Right cardiac atrium (tissue), 5 donors: ENCODE measurements at regions not wholly inside any gene's neighbourhood (a gene's known extent, or its start where the extent isn't known, plus 50 kb on each side); places are given as distances from the start of the nearest gene placed in this dataset.

Source experiments
- ATAC-seq, 2 donors: fragments of 200-7000 bp; cut with Tn5 transposase; one replicate each; pipeline versions ENCODE4 v1.8.0 to v1.9.1; 2020; ENCODE audit warnings: moderate library complexity in 2 of 2, mild to moderate bottlenecking in 1 of 2
- DNase-seq, 3 donors: peaks; one replicate each; pipeline ENCODE4 v3.0.0-alpha.2; 2020
- H3K27ac ChIP-seq: one replicate; pipeline ENCODE4 v1.5.1; 2013; ENCODE audit warnings: mild to moderate bottlenecking, low read length, control low read depth, moderate library complexity
- H3K27me3 ChIP-seq: one replicate; pipeline ENCODE4 v1.6.1; 2013; ENCODE audit not compliant: control insufficient read depth, insufficient read depth
- H3K4me1 ChIP-seq: one replicate; pipeline ENCODE4 v1.6.1; 2013; ENCODE audit warnings: low read length; ENCODE audit not compliant: control insufficient read depth, insufficient read depth
- H3K4me3 ChIP-seq: one replicate; pipeline ENCODE4 v1.5.1; 2013; ENCODE audit warnings: low read length, control low read depth
- H3K9me3 ChIP-seq: one replicate; pipeline ENCODE4 v1.6.1; 2013; ENCODE audit warnings: low read length; ENCODE audit not compliant: control insufficient read depth
- WGBS: extraction: QIAGEN DNeasy Blood & Tissue Kit; methylation state at CpG from one replicate; pipeline ENCODE4 v1.1.7; 2013; 5-methylcytosine and 5-hydroxymethylcytosine counted together
- intact Hi-C, 4 donors: fragments of 100-400 bp; cut with DNase I; formaldehyde crosslinking; loops; one replicate each; pipeline versions ENCODE4 v1.11.0 to v1.14.0; 2022 to 2023
- donor health status: healthy with polysubstance abuse.
- donor health status: DM: no; HTN: yes; CAD: no.
- donor health status: DM: no; HTN: no; CAD: no.
- donor health status: DM: no; HTN: yes; CAD: no; lungs with severe emphysema.
- donor health status: DM: yes; HTN: yes; CAD: no.

DNA sequence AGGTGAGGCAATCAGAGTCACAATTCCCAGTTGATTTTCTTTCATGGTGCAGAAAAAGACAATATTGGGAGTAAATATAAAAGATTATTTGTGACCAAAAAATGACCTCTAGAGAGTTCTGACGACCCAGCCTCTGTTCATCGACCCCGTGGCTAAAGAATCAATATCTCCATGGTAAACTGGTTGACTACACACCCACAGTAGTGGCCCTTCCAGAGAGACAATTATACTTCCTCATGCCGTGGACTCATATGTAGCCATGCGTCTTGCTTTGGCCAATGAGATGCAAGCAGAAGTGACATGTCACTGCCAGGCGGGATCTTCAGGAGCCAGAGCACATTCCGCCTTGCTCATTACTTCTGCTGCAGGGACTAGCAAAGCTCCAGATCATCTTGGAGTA lies 163.3 kb upstream of the RAD23B start:
- Histone ChIP-seq H3K9me3 (no peaks in the 10 kb centered on the region), H3K27ac (no peak overlapping the region), H3K4me1 (no peaks in the 10 kb centered on the region), H3K27me3 (no peaks in the 10 kb centered on the region), H3K4me3 (no peak overlapping the region)
- ATAC-seq (no peak), DNase-seq (no peak)
- WGBS: 93% methylated on average over 7 of the region's 7 CpGs
- intact Hi-C loops: no loop called here

DNA sequence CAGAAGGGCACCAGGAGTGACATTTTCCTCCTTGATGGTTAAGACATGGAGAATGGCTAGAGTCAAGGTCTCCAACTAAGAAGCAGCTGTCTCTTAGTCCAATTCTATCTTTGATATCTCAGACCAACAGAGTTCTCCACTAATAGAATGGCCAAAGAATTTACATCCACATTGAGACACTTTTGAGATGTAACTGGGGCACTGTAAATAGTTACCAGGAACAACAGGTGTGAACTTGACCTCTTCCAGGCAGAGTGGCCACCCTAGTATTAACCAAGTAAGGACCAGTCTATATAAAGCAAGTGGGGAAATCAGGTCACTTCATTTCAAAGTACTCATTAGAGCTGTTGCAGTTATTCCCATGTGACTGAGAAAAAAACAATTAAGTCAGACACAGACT lies 159.7 kb upstream of the RAD23B start:
- H3K9me3 ChIP-seq: no peaks in the 10 kb centered on the region
- no peaks in the 10 kb centered on the region for H3K4me1 ChIP-seq
- ATAC-seq (no peak), DNase-seq (no peak)
- H3K4me3 ChIP-seq: no peak overlapping the region
- no peak overlapping the region for H3K27ac ChIP-seq
- intact Hi-C loops: no loop called here
- no peaks in the 10 kb centered on the region for H3K27me3 ChIP-seq

DNA sequence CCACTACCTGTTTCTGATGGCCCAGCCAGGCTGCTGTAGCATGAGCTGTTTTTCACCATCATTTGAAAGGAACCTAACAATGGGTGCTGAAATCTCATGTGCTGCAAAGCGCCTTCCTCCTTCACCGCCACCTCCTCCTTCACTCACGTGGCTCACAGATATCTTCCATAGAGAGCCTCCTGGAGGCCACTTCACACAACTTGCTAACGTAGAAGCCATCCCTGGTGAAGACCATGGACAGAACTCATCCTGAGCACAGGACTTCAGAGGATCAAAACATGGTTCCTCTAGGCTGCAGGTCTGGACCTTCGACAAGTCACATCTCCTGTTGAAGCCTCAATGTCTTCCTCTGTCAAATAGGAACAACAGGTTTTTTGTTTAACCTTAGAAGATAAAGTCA lies 155.5 kb upstream of the RAD23B start:
- Histone ChIP-seq H3K27me3 (no peaks in the 10 kb centered on the region), H3K27ac (no peak overlapping the region), H3K4me1 (no peaks in the 10 kb centered on the region), H3K9me3 (no peaks in the 10 kb centered on the region), H3K4me3 (no peak overlapping the region)
- DNase-seq: no peak
- intact Hi-C loops: no loop called here
- no peak for ATAC-seq
- 71% methylated on average over 5 of the region's 5 CpGs for WGBS

DNA sequence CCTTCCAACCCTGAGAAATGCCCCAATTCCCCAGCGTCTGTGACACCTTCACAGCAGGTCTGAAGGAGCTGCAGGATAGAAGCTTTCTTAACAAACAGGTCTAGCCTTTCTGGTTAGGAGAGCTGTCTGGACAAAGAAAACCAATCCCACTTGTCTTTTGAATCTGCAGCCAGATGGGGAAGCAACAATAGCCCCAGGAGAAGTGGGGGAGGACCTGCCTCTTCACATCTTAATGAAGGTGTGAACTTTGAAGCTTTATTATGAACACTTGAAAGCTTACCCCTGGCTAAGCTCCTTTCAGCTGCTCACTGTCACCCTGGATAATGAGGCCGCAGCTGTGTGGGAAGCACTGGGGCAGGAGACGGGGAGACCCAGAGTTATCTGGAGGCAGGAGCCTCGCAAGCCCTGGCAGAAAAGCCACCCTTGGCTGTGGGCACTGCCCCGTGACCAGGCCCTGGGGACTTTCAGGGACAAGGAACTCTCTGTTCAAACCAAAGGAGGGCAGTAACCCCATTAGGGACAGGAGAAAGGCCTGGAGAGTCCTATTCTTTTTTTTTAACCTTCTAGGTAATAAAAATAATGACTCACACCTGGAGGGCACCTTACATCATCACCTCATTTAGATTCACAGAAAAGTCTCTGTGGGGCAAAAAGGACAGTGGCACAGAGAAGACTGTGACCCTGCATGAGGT lies 151.8 kb upstream of the RAD23B start:
- 68% methylated on average over 5 of the region's 5 CpGs for WGBS
- ATAC-seq (peak in 1 of 2 donors; percentile 14), DNase-seq (no peak)
- H3K4me1 ChIP-seq: no peaks in the 10 kb centered on the region
- no peaks in the 10 kb centered on the region for H3K27me3 ChIP-seq
- H3K9me3 ChIP-seq: no peaks in the 10 kb centered on the region
- H3K27ac ChIP-seq: no peak overlapping the region
- H3K4me3 ChIP-seq: no peak overlapping the region
- intact Hi-C loops: no loop called here

DNA sequence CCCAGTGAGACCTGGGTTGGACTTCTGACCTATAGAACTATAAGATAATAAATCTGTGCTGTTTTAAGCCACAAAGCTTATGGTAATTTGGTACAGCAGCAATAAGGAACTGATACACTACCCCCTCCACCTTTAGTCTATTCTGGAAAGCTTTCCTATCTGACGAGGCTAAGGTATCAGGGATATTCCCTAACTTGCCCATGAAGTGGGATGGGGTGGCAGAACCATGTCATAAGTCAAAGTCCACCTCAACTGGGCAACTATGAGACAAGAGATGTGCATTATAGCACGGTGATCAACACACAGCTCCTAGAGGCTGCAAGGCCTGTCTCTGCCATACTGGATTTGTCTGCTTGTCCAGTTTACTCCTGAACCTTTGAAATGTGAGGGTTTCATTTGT lies 146.8 kb upstream of the RAD23B start:
- Histone ChIP-seq H3K4me1 (peaks cover 2% of the 10 kb centered on the region), H3K27ac (no peak overlapping the region), H3K27me3 (no peaks in the 10 kb centered on the region), H3K4me3 (no peak overlapping the region), H3K9me3 (no peaks in the 10 kb centered on the region)
- WGBS: 88% methylated on average over 2 of the region's 2 CpGs
- ATAC-seq: peak in 1 of 2 donors; percentile 41
- DNase-seq: no peak
- intact Hi-C loops: no loop called here

DNA sequence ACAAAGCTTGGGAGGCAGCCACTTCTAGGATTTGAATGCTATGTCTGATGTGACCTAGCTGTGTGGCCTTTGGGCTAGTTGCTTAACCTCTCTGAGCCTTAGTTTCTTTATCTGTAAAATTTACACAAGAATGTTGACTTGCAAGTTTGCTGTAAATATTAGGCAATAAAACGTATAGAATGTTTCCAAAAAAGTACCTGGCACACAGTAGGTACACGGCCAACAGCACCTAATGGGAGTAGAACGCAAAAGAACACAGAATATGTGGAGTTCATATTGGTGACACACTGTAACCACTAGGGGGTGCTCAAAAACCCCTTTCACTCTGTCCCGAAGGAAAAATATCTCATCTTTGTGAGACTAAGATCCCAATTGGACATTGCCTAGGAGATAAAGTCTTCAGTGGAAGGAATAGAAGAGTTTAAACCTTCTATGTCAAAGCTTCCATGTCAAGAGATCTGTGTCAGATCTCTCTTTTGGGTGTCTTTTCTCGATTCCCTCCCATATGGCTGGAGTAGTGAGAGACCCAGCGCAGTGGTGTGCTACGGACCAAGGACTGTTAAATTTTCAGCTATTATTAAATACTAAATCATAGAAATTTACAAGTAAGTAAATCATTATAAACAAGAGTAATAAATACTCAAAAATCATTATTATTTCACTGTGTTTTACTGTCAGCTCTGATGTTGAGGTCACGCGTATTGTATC lies 145.4 kb upstream of the RAD23B start:
- Histone ChIP-seq H3K9me3 (no peaks in the 10 kb centered on the region), H3K27me3 (no peaks in the 10 kb centered on the region), H3K4me3 (no peak overlapping the region), H3K27ac (no peak overlapping the region), H3K4me1 (peaks cover 2% of the 10 kb centered on the region)
- 68% methylated on average over 9 of the region's 9 CpGs for WGBS
- intact Hi-C loops: no loop called here
- DNase-seq (no peak), ATAC-seq (no peak)

DNA sequence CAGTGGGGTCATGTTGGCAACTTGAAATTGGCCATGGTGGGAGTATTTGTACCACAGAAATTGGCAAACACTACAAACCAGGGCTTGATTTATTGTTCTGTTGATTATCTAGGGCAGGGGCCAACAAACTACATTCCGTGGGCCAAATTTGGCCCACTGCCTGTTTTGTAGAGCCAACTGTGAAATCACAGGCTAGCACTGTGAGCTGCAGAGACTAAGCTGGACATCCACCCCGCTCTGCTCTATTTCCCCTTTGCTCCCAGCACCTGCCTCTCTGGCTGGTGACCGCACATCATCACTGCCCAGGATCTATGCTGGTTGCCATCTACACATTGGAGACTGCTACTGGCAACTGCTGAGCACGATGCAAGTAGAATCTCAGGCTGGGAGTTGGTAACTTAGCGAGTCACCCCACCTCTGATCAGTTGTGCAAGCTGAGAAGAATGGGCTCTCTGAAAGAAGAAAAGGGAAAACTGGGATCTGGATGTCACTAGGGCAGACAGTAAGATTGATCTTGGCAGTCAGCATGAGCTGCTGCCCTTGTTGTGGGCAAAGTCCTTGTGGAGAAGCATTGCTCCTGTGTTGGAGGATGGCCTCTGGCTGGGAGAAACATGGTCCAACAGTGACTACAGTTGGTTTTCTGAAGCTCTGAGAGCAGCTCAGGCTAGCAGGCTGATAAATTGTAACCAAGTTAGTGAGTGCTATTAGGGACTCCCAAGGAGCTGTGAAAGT lies 144.7 kb upstream of the RAD23B start:
- 45% methylated on average over 5 of the region's 5 CpGs for WGBS

DNA sequence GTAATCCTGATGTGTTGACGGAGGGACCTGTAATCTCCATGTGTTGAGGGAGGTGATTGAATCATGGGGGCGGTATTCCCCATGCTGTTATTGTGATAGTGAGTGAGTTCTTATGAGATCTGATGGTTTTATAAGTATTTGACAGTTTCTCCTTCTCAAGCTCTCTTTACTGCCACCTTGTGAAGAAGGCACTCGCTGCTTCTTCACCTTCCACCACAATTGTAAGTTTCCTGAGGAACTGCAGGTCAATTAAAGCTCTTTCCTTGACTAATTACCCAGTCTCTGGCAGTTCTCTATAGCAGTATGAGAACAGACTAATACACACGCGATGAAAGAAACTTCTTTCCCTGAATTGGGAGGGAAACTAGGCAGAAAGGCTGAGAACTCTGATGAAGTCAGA lies 141.1 kb upstream of the RAD23B start:
- H3K27ac ChIP-seq: no peak overlapping the region

More for the DNA sequence above, 144.7 kb upstream of the RAD23B start:
- Histone ChIP-seq H3K27ac (no peak overlapping the region), H3K4me3 (no peak overlapping the region), H3K4me1 (peaks cover 2% of the 10 kb centered on the region), H3K27me3 (no peaks in the 10 kb centered on the region), H3K9me3 (no peaks in the 10 kb centered on the region)
- ATAC-seq: no peak
- intact Hi-C loops: no loop called here
- DNase-seq: no peak

DNA sequence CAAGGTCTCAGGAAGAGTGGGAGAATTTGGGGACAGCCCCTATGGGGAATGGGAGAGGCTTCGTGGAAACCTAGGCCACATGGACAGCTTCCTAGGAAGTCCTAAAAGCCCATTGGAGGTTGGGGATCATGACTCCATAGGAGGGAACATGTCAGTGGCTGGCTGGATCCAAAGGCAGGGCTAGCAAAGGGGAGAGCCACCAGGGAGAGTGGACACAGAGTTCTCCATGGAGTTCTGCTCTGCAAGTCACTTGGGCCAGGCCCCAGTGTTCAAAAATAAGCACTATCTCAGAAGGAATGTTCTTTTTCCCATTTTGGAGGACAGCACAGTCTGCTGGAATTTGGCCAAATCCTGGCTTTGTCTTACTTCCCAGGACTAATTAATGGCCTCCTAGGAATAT lies 140.6 kb upstream of the RAD23B start:
- H3K9me3 ChIP-seq: no peaks in the 10 kb centered on the region
- ATAC-seq (peak; percentile 64 to 88), DNase-seq (peak; percentile 18 to 70 (median 34))
- no peak overlapping the region for H3K27ac ChIP-seq
- H3K4me3 ChIP-seq: no peak overlapping the region
- intact Hi-C loops: no loop called here
- WGBS: 58% methylated on average over 1 of the region's 1 CpG
- H3K27me3 ChIP-seq: no peaks in the 10 kb centered on the region
- H3K4me1 ChIP-seq: peaks cover 2% of the 10 kb centered on the region

More for the DNA sequence above, 141.1 kb upstream of the RAD23B start:
- Histone ChIP-seq H3K4me1 (peaks cover 2% of the 10 kb centered on the region), H3K9me3 (no peaks in the 10 kb centered on the region), H3K27me3 (no peaks in the 10 kb centered on the region), H3K4me3 (no peak overlapping the region)
- DNase-seq (no peak), ATAC-seq (no peak)
- WGBS: 71% methylated on average over 5 of the region's 5 CpGs
- intact Hi-C loops: no loop called here

DNA sequence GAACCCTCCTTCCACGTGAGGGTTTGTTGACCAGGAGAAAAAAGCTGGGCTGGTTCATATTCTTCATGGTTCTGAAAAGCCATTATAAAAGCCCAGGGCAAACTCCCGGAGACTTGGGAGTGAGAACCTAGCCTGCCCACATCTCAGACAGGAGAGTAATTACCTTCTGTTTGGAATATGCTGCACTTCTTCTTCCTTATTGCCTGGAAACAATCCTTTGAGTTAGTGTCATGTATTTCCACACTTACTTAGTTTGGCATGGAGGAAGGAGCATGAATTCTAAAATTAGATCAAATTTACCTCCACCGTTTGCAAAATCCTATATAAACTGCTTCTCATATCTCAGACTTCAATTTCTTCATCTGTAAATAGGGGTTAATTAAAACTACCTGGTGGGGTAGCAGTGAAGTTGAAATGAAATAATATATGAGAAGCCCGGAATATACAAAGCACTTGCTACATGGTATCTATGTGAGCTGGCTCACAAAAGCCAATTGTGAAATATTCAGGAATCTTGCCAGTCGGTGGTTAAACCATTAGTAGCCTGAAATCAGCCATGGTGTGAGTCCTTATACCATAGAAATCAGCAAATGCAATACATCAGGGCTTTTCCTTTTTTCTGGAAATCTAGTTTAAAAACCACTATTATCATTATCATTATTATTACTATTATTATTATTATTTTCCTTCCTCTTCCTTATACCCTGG lies 140.0 kb upstream of the RAD23B start:
- H3K27ac ChIP-seq: no peak overlapping the region
- no peak for DNase-seq
- ATAC-seq: peak in 1 of 2 donors; percentile 44
- H3K4me3 ChIP-seq: no peak overlapping the region
- H3K27me3 ChIP-seq: no peaks in the 10 kb centered on the region
- intact Hi-C loops: no loop called here
- H3K9me3 ChIP-seq: no peaks in the 10 kb centered on the region
- peaks cover 2% of the 10 kb centered on the region for H3K4me1 ChIP-seq
- WGBS: 52% methylated on average over 5 of the region's 5 CpGs

DNA sequence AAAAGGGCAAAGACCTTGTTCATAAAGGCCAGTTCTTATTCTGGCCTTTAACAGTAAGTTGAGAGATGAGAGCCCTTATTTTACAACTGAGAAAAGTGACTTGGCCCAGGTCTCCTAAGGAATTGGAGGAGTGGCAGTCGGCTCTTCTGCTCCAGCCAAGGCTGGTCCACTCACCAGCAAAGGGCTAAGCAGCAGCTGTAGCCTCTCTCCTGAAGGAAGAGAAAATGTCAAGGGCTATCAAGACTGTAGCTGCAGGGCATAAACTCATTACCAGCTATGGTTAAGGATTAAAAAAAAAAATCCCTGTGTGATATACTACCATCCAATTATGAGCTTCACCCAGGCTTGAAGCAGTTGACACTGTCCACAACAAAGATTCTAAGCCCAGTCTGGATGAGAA lies 138.6 kb upstream of the RAD23B start:
- ATAC-seq: no peak
- intact Hi-C loops: no loop called here
- H3K27me3 ChIP-seq: no peaks in the 10 kb centered on the region
- H3K4me3 ChIP-seq: no peak overlapping the region
- no peak for DNase-seq
- no peaks in the 10 kb centered on the region for H3K4me1 ChIP-seq
- H3K27ac ChIP-seq: no peak overlapping the region
- 68% methylated on average over 1 of the region's 1 CpG for WGBS
- H3K9me3 ChIP-seq: no peaks in the 10 kb centered on the region
